ENCODE measurements at regions not wholly inside any gene's neighbourhood (a gene's known extent, or its start where the extent isn't known, plus 50 kb on each side); places are given as distances from the start of the nearest gene placed in this dataset.

DNA sequence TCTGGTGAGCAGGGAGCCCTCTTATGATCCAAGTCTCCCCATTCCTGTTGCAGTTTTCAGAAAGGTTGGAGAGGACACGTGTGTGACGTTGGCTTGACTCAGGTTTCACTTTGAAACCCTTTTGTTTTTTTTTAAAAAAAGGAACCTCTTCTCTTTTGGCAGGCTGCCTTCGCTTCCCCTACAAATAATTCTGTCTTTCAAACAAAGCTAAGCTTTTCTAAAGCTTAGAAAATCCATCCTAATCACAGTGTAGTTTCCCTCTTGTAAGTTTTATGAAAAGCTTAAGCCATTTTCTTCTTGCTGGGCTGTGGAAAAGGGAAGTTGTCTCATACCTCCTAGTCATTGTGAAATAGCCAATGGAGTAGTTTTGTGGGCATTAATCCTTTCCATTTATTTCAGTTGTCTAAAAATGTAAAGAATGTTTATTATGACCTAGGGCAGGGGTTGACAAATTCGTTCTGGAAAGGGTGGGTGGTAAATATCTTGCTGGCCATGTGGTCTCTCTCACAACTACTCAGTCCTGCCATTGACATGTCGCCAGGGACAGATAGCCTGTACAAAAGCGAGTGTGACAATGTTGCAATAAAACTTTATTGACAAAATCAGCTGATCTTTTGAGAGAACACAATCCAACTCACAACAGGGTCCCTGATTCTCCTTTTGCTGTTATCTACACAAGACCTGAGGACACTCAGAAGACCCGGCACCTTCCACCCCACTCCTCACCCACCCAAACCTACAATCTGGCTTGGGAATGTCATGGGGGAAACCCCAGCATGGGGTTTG is 878.8 kb downstream of the RNF144A start:
- DNase-seq, result peak; percentile 55
- H3K9me3 ChIP-seq (ENCODE audit: low read length), result no peaks in the 10 kb centered on the region; the same call in 1 of the 2 replicates
- peak overlapping the region; percentile 77 for H2AFZ ChIP-seq (ENCODE audit: low read length)
- peak overlapping the region; percentile 55 for H3K4me2 ChIP-seq (ENCODE audit: low read depth, low read length, poor library complexity, severe bottlenecking)
- peaks cover 24% of the 10 kb centered on the region for H3K4me1 ChIP-seq (ENCODE audit: low read length)
- no peak overlapping the region for H3K9ac ChIP-seq (ENCODE audit: low read length)
- H3K79me2 ChIP-seq (ENCODE audit: low read length), result no peaks in the 10 kb centered on the region
- H3K27me3 ChIP-seq (ENCODE audit: low read length), result no peaks in the 10 kb centered on the region
- no peaks in the 10 kb centered on the region for H4K20me1 ChIP-seq (ENCODE audit: insufficient read depth, low read depth, low read length)
- H3K9me2 ChIP-seq (replicated peaks; ENCODE audit: insufficient read depth, low read length), result no peaks in the 10 kb centered on the region
- H3K27ac ChIP-seq (ENCODE audit: low read length), result peak overlapping the region; percentile 23
- H3K4me3 ChIP-seq (ENCODE audit: low read length), result no peak overlapping the region; the same call in 1 of the 2 replicates
- H3K36me3 ChIP-seq (ENCODE audit: insufficient read depth, low read length), result no peaks in the 10 kb centered on the region; the same call in 1 of the 2 replicates

DNA sequence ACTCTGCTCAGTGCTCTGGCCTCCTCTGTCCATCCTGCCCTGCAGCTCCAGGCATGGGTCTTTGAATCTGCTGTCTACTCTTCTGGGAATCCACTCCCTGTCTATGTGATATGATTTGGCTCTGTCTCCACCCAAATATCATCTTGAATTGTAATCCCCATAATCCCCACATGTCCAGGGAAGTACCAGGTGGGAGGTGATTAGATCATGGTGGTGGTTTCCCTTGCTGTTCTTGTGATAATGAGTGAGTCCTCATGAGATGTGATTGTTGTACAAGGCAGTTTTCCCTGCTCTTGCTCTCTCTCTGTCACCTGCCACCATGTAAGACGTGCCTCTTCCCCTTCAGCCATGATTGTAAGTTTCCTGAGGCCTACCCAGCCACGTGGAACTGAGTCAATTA is 881.8 kb upstream of the ID2 start:
- no peak overlapping the region for H3K4me2 ChIP-seq (ENCODE audit: low read depth, low read length, poor library complexity, severe bottlenecking)
- no peaks in the 10 kb centered on the region; the same call in 1 of the 2 replicates for H3K36me3 ChIP-seq (ENCODE audit: insufficient read depth, low read length)
- no peaks in the 10 kb centered on the region for H3K79me2 ChIP-seq (ENCODE audit: low read length)
- no peak overlapping the region for H2AFZ ChIP-seq (ENCODE audit: low read length)
- H3K27me3 ChIP-seq (ENCODE audit: low read length), result no peaks in the 10 kb centered on the region
- peaks cover 12% of the 10 kb centered on the region for H3K4me1 ChIP-seq (ENCODE audit: low read length)
- H3K9me3 ChIP-seq (ENCODE audit: low read length), result no peaks in the 10 kb centered on the region; the same call in 1 of the 2 replicates
- no peak overlapping the region for H3K27ac ChIP-seq (ENCODE audit: low read length)
- H3K9me2 ChIP-seq (replicated peaks; ENCODE audit: insufficient read depth, low read length), result no peaks in the 10 kb centered on the region
- H4K20me1 ChIP-seq (ENCODE audit: insufficient read depth, low read depth, low read length), result no peaks in the 10 kb centered on the region
- no peak overlapping the region for H3K9ac ChIP-seq (ENCODE audit: low read length)
- DNase-seq, result no peak
- no peak overlapping the region for H3K4me3 ChIP-seq (ENCODE audit: low read length)

DNA sequence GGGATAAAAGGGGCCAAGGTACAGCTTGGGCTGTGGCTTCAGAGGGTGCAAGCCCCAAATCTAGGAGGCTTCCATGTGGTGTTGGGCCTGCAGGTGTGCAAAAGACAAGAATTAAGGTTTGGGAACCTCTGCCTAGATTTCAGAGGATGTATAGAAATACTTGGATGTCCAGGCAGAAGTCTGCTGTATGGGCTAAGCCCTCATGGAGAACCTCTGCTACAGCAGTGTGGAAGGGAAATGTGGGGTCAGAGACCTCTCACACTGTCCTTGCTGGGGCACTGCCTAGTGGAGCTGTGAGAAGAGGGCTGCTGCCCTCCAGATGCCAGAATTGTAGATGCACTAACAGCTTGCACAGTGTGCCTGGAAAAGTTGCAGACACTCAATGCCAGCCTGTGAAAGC is 880.6 kb upstream of the ID2 start:
- H3K27me3 ChIP-seq (ENCODE audit: low read length), result no peaks in the 10 kb centered on the region
- H3K4me2 ChIP-seq (ENCODE audit: low read depth, low read length, poor library complexity, severe bottlenecking), result no peak overlapping the region
- no peak overlapping the region for H3K27ac ChIP-seq (ENCODE audit: low read length)
- no peaks in the 10 kb centered on the region for H4K20me1 ChIP-seq (ENCODE audit: insufficient read depth, low read depth, low read length)
- DNase-seq, result no peak
- no peaks in the 10 kb centered on the region for H3K79me2 ChIP-seq (ENCODE audit: low read length)
- no peak overlapping the region for H2AFZ ChIP-seq (ENCODE audit: low read length)
- H3K4me3 ChIP-seq (ENCODE audit: low read length), result no peak overlapping the region
- no peaks in the 10 kb centered on the region; the same call in 1 of the 2 replicates for H3K9me3 ChIP-seq (ENCODE audit: low read length)
- H3K36me3 ChIP-seq (ENCODE audit: insufficient read depth, low read length), result no peaks in the 10 kb centered on the region; the same call in 1 of the 2 replicates
- H3K9ac ChIP-seq (ENCODE audit: low read length), result no peak overlapping the region
- no peaks in the 10 kb centered on the region for H3K9me2 ChIP-seq (replicated peaks; ENCODE audit: insufficient read depth, low read length)
- H3K4me1 ChIP-seq (ENCODE audit: low read length), result peaks cover 3% of the 10 kb centered on the region

DNA sequence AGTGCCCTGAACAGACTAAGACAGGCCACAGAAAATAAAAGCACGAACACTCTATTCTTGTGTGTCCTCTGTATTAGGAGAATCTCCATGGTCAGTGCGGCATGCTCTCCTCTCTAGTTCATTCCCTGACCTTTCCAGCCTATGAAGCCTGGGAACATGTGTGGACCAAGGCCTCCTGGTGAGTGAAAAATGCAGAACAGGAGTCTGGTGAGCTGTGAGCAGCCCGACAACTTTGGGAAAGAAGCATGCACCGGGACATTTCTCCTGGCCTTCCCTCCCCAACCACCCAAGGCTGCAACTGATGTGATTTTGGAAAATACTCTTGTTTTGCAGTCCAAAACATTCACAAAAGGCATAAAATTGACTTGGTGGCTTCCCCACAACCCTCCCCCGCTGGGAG is 878.3 kb upstream of the ID2 start:
- no peaks in the 10 kb centered on the region for H3K79me2 ChIP-seq (ENCODE audit: low read length)
- H3K36me3 ChIP-seq (ENCODE audit: insufficient read depth, low read length), result no peaks in the 10 kb centered on the region; the same call in 1 of the 2 replicates
- no peaks in the 10 kb centered on the region for H4K20me1 ChIP-seq (ENCODE audit: insufficient read depth, low read depth, low read length)
- no peak overlapping the region for H3K27ac ChIP-seq (ENCODE audit: low read length)
- no peaks in the 10 kb centered on the region for H3K9me2 ChIP-seq (replicated peaks; ENCODE audit: insufficient read depth, low read length)
- H2AFZ ChIP-seq (ENCODE audit: low read length), result no peak overlapping the region
- H3K9me3 ChIP-seq (ENCODE audit: low read length), result no peaks in the 10 kb centered on the region; the same call in 1 of the 2 replicates
- no peak overlapping the region for H3K4me3 ChIP-seq (ENCODE audit: low read length)
- H3K4me1 ChIP-seq (ENCODE audit: low read length), result no peaks in the 10 kb centered on the region
- no peak overlapping the region for H3K9ac ChIP-seq (ENCODE audit: low read length)
- H3K27me3 ChIP-seq (ENCODE audit: low read length), result no peaks in the 10 kb centered on the region
- no peak overlapping the region for H3K4me2 ChIP-seq (ENCODE audit: low read depth, low read length, poor library complexity, severe bottlenecking)
- no peak for DNase-seq

DNA sequence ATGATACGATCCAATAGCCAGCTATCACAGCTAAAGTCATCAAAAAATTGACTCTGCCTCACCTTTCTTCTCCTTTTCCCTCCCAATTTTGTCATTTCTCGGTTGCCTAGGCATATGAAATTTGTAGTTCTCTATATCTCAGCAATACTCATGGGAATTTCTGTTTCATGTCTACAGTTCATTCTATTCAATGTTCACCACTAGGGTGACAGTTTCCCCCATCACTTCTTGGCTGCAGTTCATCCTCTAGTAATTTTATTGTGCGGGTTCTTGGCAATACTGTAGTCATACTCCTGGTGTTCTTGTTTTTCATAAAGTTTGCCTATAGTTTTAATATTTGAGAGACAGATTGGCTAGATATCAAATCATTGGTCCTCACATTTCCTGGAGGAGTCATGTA is 872.2 kb upstream of the ID2 start:
- H3K4me3 ChIP-seq (ENCODE audit: low read length), result no peak overlapping the region
- H3K9me3 ChIP-seq (ENCODE audit: low read length), result no peaks in the 10 kb centered on the region
- no peaks in the 10 kb centered on the region for H3K79me2 ChIP-seq (ENCODE audit: low read length)
- DNase-seq, result peak; percentile 65
- peaks cover 7% of the 10 kb centered on the region for H3K4me1 ChIP-seq (ENCODE audit: low read length)
- no peak overlapping the region for H3K27ac ChIP-seq (ENCODE audit: low read length)
- H3K4me2 ChIP-seq (ENCODE audit: low read depth, low read length, poor library complexity, severe bottlenecking), result no peak overlapping the region
- no peaks in the 10 kb centered on the region for H4K20me1 ChIP-seq (ENCODE audit: insufficient read depth, low read depth, low read length)
- H2AFZ ChIP-seq (ENCODE audit: low read length), result no peak overlapping the region
- H3K9ac ChIP-seq (ENCODE audit: low read length), result no peak overlapping the region
- no peaks in the 10 kb centered on the region for H3K27me3 ChIP-seq (ENCODE audit: low read length)
- H3K9me2 ChIP-seq (replicated peaks; ENCODE audit: insufficient read depth, low read length), result no peaks in the 10 kb centered on the region
- H3K36me3 ChIP-seq (ENCODE audit: insufficient read depth, low read length), result no peaks in the 10 kb centered on the region

DNA sequence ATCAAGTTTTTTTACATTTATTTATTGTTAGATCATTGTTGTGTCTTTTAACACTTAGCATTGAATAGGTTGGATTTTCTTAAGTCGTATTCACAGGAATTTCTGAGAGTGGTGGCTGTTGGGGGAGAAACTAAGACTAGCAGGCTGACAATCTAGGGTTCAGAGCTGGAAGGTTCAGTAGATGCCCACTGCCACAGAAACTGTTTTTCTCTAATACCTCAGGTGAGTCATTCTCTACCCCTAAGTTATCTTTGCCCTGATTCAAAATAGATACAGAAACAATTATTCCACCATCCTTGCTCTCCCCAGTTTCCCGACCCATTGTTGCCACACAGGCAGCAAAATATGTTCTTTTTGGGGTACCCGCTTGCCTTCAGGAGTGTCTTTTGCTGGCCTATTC is 870.8 kb upstream of the ID2 start:
- no peak overlapping the region for H3K9ac ChIP-seq (ENCODE audit: low read length)
- H3K4me1 ChIP-seq (ENCODE audit: low read length), result peaks cover 7% of the 10 kb centered on the region
- H3K27me3 ChIP-seq (ENCODE audit: low read length), result no peaks in the 10 kb centered on the region
- H3K36me3 ChIP-seq (ENCODE audit: insufficient read depth, low read length), result no peaks in the 10 kb centered on the region
- no peaks in the 10 kb centered on the region for H3K9me3 ChIP-seq (ENCODE audit: low read length)
- no peak overlapping the region for H3K4me2 ChIP-seq (ENCODE audit: low read depth, low read length, poor library complexity, severe bottlenecking)
- H3K79me2 ChIP-seq (ENCODE audit: low read length), result no peaks in the 10 kb centered on the region
- DNase-seq, result no peak
- H4K20me1 ChIP-seq (ENCODE audit: insufficient read depth, low read depth, low read length), result no peaks in the 10 kb centered on the region
- H3K9me2 ChIP-seq (replicated peaks; ENCODE audit: insufficient read depth, low read length), result no peaks in the 10 kb centered on the region
- H2AFZ ChIP-seq (ENCODE audit: low read length), result no peak overlapping the region
- no peak overlapping the region for H3K4me3 ChIP-seq (ENCODE audit: low read length)
- no peak overlapping the region for H3K27ac ChIP-seq (ENCODE audit: low read length)

DNA sequence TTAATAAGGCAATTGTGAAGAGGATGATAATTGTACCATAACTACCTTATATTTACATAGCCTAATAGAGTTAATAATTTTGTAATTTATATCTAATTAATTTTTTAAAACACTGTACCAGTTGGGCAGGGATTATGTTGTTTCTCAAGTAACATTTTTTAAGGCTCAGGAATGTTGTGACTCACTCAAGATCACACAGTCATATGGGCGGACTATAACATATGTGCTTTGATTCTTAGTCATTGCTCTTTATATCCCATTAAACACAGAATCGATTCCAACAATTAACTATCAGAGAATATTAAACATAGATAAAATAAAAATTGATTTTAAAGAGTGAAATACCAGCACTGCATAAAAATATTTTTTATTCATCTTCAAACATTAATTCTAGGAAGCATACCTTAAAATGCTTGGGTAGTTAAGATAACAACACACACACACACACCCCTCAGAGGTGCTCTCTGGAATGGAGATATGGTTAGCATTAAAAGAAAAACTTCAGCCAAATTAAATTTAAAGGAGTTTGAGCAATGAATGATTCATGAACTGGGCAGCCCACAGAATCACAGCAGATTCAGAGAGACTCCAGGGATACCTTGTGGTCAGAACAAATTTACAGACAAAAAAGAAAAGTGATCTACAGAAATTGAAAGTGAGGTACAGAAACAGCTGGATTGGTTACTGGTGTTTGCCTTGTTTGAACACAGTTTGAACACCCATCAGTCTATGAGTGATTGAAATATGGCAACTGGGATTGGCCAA is 869.4 kb upstream of the ID2 start:
- Histone ChIP-seq H3K4me3 (ENCODE audit: low read length) (no peak overlapping the region), H3K9me3 (ENCODE audit: low read length) (no peaks in the 10 kb centered on the region), H3K9me2 (replicated peaks; ENCODE audit: insufficient read depth, low read length) (no peaks in the 10 kb centered on the region), H3K27me3 (ENCODE audit: low read length) (no peaks in the 10 kb centered on the region), H3K79me2 (ENCODE audit: low read length) (no peaks in the 10 kb centered on the region), H3K36me3 (ENCODE audit: insufficient read depth, low read length) (no peaks in the 10 kb centered on the region), H3K9ac (ENCODE audit: low read length) (no peak overlapping the region), H3K27ac (ENCODE audit: low read length) (no peak overlapping the region), H4K20me1 (ENCODE audit: insufficient read depth, low read depth, low read length) (no peaks in the 10 kb centered on the region), H2AFZ (ENCODE audit: low read length) (no peak overlapping the region), H3K4me2 (ENCODE audit: low read depth, low read length, poor library complexity, severe bottlenecking) (no peak overlapping the region), H3K4me1 (ENCODE audit: low read length) (peaks cover 7% of the 10 kb centered on the region)
- DNase-seq, result no peak

DNA sequence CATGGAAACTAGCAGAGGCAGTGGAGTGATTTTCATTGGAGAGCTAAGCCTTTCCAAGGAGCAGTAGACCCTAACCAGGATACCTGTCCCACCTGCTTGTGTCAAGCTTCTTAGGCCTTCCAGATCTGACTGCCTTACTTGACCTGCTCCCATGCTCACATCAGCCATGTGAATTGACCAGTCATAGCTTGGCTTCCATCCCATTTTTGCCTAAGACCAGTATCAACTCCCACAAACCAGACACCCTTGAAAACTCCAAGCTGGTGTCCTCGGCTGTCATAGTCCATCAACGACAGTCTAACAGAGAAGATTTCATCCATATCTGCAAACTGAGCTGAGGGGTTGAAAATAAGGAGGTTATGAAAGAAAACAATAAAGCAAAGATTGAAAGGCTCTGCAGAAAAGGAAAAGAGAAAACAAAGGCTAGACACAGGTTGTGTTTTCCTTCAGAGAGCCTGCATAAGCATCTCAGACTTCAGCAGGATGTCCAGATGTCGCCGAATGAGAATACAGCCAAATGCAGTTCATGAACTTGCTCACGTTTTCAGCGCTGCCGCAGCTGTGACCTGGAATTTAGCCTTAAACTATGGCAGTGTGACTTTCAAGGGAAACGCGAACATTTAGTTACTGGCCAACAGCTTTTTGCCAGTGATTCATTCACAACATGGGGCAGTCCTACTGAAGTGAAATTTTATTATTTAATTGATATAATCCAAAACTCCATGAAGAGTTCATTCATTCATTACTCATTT is 868.1 kb upstream of the ID2 start:
- Histone ChIP-seq H2AFZ (ENCODE audit: low read length) (no peak overlapping the region), H3K27me3 (ENCODE audit: low read length) (no peaks in the 10 kb centered on the region), H3K36me3 (ENCODE audit: insufficient read depth, low read length) (no peaks in the 10 kb centered on the region), H3K9ac (ENCODE audit: low read length) (no peak overlapping the region), H3K4me1 (ENCODE audit: low read length) (peaks cover 7% of the 10 kb centered on the region), H3K4me3 (ENCODE audit: low read length) (no peak overlapping the region), H3K9me2 (replicated peaks; ENCODE audit: insufficient read depth, low read length) (no peaks in the 10 kb centered on the region), H3K4me2 (ENCODE audit: low read depth, low read length, poor library complexity, severe bottlenecking) (no peak overlapping the region), H3K9me3 (ENCODE audit: low read length) (no peaks in the 10 kb centered on the region), H3K79me2 (ENCODE audit: low read length) (no peaks in the 10 kb centered on the region), H3K27ac (ENCODE audit: low read length) (no peak overlapping the region), H4K20me1 (ENCODE audit: insufficient read depth, low read depth, low read length) (no peaks in the 10 kb centered on the region)
- no peak for DNase-seq

Measured in Karpas-422 (cell line).